Fibroblast of skin of right biceps (primary cell): ENCODE measurements at regions not wholly inside any gene's neighbourhood (a gene's known extent, or its start where the extent isn't known, plus 50 kb on each side); places are given as distances from the start of the nearest gene placed in this dataset.
A peak's percentile ranks its signal among the peaks of the same experiment; 100 is the strongest.

ENCODE experiments used
- DNase-seq: peaks from one replicate; pipeline ENCODE4 v3.0.0-alpha.2; 2013

DNA sequence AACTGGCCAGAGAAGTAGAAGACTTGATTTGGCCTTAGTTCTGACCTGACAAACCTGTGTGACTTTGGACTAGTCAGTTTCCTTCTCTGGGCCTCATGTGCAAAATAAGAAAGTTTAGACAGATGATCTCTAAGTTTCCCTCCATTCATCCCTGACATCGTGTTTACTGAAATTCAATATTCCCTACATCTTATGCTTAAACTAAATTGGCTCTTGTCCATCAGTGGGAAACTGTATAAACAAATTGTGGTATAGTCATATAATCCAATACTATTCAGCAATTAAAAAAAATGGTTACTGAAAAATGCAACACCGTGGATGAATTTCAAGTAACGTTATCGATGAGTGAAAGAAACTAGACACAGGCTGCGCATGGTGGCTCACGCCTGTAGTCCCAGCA, 64.4 kb upstream of the HRH1 start:
- DNase-seq, result no peak

DNA sequence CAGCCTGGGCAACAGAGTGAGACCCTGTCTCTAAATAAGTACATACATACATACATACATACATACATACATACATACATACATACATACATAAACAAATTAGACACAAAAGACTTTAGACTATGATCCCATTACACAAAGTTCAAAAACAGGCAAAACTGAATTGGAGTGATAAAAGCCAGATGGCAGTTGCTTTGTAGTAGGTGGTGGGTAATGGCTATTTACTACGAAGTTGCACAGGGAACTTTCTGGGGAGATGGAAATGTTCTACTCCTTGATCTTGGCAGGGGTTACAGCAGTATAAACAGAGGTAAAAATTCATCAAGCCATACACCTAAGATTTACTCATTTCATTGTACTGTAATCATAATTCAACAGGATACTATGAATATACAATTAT, 63.7 kb upstream of the HRH1 start:
- DNase-seq, result no peak

DNA sequence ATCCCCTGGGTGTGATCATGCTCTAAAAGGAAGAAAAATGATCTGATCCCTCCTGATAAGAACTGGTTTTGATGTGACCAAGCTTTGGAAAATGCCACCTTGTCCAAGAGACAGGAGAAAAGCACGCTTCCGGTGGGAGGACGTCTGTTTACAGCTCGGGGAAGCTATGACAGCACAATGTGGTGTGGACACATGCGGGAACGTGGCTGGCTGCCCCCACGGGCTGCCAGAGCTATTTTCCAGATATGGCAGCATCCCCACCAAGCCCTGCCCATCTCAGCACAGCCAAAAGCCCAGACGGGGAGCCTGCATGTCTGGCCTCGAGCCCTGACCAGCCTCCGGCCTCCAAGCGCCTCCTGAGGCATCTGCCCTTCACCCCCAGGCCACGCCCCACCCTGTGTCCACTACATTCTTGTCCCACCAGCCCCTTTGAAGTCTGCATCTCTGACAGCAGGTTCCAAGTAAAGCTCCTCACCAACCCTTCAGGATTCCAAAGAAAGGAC, 63.2 kb upstream of the HRH1 start:
- DNase-seq, result no peak

DNA sequence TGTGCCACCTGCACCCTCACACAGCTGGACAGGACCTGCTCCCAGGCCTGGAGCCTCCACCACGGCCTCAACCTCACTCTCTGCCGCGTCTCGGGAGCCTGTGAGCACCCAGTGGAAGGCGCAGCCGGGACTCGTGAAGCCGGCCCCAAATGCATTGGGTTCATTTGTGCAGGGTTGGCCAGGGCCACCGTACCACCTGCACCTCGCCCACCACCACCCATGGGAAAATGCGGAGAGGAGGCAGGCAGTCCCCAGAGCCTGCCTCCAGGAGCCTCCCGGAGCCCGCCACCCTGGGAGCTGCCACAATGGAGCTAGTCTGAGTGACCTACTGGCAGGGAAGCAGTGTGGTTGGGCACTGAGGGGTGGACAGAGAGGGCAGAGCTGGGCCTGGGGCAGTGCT, 62.5 kb upstream of the HRH1 start:
- DNase-seq, result no peak

DNA sequence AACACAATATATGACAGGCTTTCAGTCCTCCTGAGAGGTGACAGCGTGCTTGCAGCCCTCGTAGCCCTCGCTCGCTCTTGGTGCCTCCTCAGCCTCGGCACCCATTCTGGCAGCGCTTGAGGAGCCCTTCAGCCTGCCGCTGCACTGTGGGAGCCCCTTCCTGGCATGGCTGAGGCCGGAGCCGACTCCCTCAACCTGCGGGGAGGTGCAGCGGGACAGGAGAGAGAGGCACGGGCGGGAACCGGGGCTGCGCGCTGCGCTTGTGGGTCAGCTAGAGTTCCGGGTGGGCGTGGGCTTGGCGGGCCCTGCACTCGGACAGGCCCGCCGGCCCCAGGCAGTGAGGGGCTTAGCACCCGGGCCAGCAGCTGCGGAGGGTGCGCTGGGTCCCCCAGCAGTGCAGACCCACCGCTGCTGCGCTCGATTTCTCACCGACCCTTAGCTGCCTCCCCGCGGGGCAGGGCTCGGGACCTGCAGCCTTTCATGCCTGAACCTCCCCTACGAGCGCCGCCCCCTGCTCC, 60.4 kb upstream of the HRH1 start:
- no peak for DNase-seq

DNA sequence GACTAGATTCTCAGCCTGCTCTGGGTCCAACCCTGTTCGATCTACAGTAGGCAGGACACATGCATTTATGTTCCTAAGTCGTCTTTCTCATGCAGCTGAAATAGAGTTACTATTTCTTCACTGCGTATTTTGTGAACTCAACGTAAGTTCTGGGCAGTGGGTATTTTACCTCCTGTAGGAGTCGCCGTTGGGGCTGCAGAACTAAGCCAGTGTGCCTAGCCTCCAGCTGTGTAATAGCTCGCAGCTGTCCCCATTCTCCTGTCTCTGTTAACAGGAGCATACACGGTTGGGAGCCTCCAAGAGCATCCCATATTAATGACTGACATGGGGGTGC, 58.4 kb upstream of the HRH1 start:
- peak; percentile 29 for DNase-seq

DNA sequence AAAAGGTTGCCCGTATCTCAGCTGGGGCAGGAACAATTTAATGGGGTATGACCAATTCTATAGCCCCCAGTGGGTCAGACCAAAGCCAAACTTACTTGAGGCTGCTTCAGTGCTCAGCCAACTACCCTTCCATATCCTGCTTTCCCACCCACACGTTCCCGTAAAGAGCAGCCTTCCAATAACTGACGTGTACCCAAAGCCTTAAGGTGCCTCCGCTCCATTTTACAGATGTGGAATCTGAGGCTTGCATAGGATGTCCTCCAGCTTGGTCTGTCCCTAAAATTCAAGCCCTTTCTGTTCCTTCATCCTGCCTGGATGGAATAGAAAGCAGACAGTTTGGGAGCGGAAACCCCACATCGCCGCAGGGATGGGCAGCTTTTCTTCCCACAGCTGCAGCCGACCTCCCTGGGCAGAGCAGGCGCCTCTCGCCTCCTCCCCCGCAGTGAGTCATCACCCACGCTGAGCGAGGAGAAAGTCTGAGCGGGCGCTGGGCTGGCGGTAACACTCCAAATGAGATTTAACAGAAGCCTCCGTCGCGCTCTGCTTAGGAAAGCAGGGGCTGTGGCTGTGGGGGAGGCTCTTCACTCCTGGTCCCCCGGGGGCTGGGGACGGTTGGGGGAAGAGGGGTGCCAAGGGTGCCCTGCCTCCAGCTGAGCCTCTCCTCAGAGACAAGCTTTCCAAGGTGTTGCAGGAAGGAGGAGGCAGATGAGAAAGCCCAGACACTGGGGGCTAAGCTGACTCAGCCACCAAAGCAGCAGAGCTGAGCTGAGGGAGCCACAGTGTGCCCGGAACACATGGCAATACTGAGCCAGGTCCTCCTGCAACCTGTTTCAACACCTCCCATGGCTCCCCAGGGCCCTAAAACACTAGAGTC, 57.8 kb upstream of the HRH1 start:
- peak; percentile 93 for DNase-seq

DNA sequence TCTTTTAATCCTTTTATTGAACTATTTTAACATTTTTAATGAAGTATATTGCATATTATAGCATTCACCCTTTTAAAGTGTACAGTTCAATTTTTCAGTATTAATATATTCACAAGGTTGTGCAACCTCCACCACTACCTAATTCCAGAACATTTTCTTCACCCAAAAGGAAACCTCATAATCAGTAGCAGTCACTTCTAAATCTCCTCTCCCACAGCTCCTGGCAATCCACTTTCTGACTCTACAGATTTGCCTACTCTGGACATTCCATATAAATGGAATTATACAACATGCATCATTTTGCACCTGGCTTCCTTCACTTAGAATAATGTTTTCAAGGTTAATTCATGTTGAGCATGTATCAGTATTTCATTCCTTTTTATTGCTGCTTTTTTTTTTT, 55.0 kb upstream of the HRH1 start:
- DNase-seq, result no peak
